Panc1 (cell line): ENCODE measurements at regions not wholly inside any gene's neighbourhood (a gene's known extent, or its start where the extent isn't known, plus 50 kb on each side); places are given as distances from the start of the nearest gene placed in this dataset.

Source experiments
- ATAC-seq: fragments of 200-7000 bp; cut with Tn5 transposase; 2 replicates; pipeline ENCODE4 v1.9.1; 2020; ENCODE audit warnings: mild to moderate bottlenecking, moderate library complexity
- BruUV-seq: library from RNA; stranded (reverse); fragments of 400-500 nt; replicated peaks from 2 replicates; lab custom pipeline; 2021; lab: Mats Ljungman, UMichigan
- CTCF ChIA-PET: fragments of 300-600 bp; sonication (Branson Sonifier 250); formaldehyde crosslinking; loops from one replicate; lab custom pipeline; 2022; ENCODE audit warnings: antibody characterized with exemption; lab: Charles Lee
- POLR2A ChIA-PET: fragments of 300-600 bp; sonication (Branson Sonifier 250); formaldehyde crosslinking; loops from one replicate; lab custom pipeline; 2022; ENCODE audit warnings: antibody characterized with exemption; lab: Charles Lee
- DNase-seq: peaks from one replicate; pipeline ENCODE4 v3.0.0-alpha.2; 2010; ENCODE audit warnings: low read depth, low spot score
- H3K27ac ChIP-seq: 2 replicates; pipeline ENCODE4 v1.5.1; 2011; ENCODE audit warnings: mild to moderate bottlenecking, low read length, inconsistent platforms
- H3K27me3 ChIP-seq: fragments of 200-500 bp; sonication (Bioruptor generic); 2 replicates; pipeline ENCODE4 v1.6.0; 2014; ENCODE audit warnings: low read length, inconsistent platforms; ENCODE audit not compliant: control insufficient read depth, insufficient read depth
- H3K36me3 ChIP-seq: fragments of 200-500 bp; sonication (Bioruptor generic); 2 replicates; pipeline ENCODE4 v1.5.1; 2014; ENCODE audit warnings: inconsistent platforms, mild to moderate bottlenecking, low read length, moderate library complexity; ENCODE audit not compliant: control insufficient read depth, insufficient read depth
- H3K4me1 ChIP-seq: 2 replicates; pipeline ENCODE4 v1.5.1; 2011; ENCODE audit warnings: inconsistent platforms, mild to moderate bottlenecking, low read length, moderate library complexity; ENCODE audit not compliant: control insufficient read depth, insufficient read depth
- H3K4me3 ChIP-seq, 2 experiments: 2 replicates each; pipeline ENCODE4 v1.5.1; 2011 to 2012; ENCODE audit warnings: low read depth in 2 of 2, low read length in 2 of 2, mild to moderate bottlenecking in 2 of 2, inconsistent platforms in 1 of 2, moderate library complexity in 1 of 2
- H3K9me3 ChIP-seq: fragments of 200-500 bp; sonication (Bioruptor generic); 2 replicates; pipeline ENCODE4 v1.5.1; 2014; ENCODE audit warnings: low read depth, mild to moderate bottlenecking, inconsistent platforms, low read length, moderate library complexity; ENCODE audit not compliant: control insufficient read depth, insufficient read depth
- POLR2AphosphoS5 ChIP-seq: IDR thresholded peaks from 2 replicates; pipeline ENCODE4 v1.6.1; 2012; ENCODE audit warnings: mild to moderate bottlenecking, low read depth, low read length, moderate library complexity
- SIN3A ChIP-seq: IDR thresholded peaks from 2 replicates; pipeline ENCODE4 v1.6.1; 2012; ENCODE audit warnings: low read depth, mild to moderate bottlenecking, low read length, moderate library complexity, borderline replicate concordance; ENCODE audit not compliant: insufficient read depth
- TCF7L2 ChIP-seq: IDR thresholded peaks from 2 replicates; pipeline ENCODE4 v1.6.1; 2011; ENCODE audit warnings: mild to moderate bottlenecking, low read depth, low read length, inconsistent platforms
- in situ Hi-C: cut with HindIII; loops from 2 replicates; pipeline ENCODE4 v1.10.0; 2016; ENCODE audit warnings: low sequenced_read_pairs, low pct_unique_long_range_greater_than_20kb
- intact Hi-C: fragments of 100-400 bp; cut with micrococcal nuclease; formaldehyde crosslinking; loops from one replicate; pipeline ENCODE4 v1.10.0; 2022; ENCODE audit not compliant: unreplicated experiment
- TF ChIP-seq, protein P1 (sequence below), 2 experiments: IDR thresholded peaks; 2 replicates each; pipeline ENCODE4 v1.6.1; 2011 to 2012; ENCODE audit warnings: low read depth in 2 of 2, control low read depth in 1 of 2, low read length in 1 of 2, mild to moderate bottlenecking in 1 of 2, moderate library complexity in 1 of 2; ENCODE audit not compliant: insufficient read depth in 1 of 2
- TF ChIP-seq, protein P2 (sequence below): fragments of 450-650 bp; IDR thresholded peaks from 2 replicates; pipeline ENCODE4 v1.5.1; 2017; ENCODE audit warnings: mild to moderate bottlenecking

DNA sequence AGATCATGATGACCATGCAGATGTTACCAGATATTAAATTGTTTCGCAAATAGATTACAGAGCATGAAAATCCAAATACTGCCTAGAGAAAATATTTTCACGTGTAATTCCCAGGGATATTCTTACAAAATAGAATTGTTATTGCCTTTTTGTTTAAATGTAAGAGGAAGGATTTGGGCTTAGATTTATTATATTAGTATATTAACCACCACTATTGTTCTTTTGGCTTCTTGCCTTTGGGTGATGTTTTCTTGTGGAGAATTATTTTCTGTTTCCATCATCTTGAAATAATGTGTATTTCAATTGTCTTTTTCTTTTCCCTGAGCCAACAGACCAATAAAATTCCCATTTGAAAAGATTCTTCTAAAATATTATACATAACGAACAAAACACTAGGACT, 109.7 kb upstream of the NUDT7 start:
- ChIA-PET POLR2A (no interaction called here), CTCF (no interaction called here)
- intact Hi-C loops (no loop called here), in situ Hi-C loops (no loop called here)
- Histone ChIP-seq H3K4me1 (no peaks in the 10 kb centered on the region), H3K27ac (no peak overlapping the region), H3K27me3 (no peaks in the 10 kb centered on the region), H3K9me3 (no peaks in the 10 kb centered on the region), H3K4me3 (no peak overlapping the region), H3K36me3 (no peaks in the 10 kb centered on the region)
- TF ChIP-seq TCF7L2 (no peak), POLR2AphosphoS5 (no peak), SIN3A (no peak)
- TF ChIP-seq, protein P1, sequence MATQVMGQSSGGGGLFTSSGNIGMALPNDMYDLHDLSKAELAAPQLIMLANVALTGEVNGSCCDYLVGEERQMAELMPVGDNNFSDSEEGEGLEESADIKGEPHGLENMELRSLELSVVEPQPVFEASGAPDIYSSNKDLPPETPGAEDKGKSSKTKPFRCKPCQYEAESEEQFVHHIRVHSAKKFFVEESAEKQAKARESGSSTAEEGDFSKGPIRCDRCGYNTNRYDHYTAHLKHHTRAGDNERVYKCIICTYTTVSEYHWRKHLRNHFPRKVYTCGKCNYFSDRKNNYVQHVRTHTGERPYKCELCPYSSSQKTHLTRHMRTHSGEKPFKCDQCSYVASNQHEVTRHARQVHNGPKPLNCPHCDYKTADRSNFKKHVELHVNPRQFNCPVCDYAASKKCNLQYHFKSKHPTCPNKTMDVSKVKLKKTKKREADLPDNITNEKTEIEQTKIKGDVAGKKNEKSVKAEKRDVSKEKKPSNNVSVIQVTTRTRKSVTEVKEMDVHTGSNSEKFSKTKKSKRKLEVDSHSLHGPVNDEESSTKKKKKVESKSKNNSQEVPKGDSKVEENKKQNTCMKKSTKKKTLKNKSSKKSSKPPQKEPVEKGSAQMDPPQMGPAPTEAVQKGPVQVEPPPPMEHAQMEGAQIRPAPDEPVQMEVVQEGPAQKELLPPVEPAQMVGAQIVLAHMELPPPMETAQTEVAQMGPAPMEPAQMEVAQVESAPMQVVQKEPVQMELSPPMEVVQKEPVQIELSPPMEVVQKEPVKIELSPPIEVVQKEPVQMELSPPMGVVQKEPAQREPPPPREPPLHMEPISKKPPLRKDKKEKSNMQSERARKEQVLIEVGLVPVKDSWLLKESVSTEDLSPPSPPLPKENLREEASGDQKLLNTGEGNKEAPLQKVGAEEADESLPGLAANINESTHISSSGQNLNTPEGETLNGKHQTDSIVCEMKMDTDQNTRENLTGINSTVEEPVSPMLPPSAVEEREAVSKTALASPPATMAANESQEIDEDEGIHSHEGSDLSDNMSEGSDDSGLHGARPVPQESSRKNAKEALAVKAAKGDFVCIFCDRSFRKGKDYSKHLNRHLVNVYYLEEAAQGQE (IDR thresholded peaks at IDR 0.05; ENCODE audit: insufficient read depth in 1 of 2, low read depth in 2 of 2, low read length in 1 of 2) = no peak
- TF ChIP-seq, protein P2, sequence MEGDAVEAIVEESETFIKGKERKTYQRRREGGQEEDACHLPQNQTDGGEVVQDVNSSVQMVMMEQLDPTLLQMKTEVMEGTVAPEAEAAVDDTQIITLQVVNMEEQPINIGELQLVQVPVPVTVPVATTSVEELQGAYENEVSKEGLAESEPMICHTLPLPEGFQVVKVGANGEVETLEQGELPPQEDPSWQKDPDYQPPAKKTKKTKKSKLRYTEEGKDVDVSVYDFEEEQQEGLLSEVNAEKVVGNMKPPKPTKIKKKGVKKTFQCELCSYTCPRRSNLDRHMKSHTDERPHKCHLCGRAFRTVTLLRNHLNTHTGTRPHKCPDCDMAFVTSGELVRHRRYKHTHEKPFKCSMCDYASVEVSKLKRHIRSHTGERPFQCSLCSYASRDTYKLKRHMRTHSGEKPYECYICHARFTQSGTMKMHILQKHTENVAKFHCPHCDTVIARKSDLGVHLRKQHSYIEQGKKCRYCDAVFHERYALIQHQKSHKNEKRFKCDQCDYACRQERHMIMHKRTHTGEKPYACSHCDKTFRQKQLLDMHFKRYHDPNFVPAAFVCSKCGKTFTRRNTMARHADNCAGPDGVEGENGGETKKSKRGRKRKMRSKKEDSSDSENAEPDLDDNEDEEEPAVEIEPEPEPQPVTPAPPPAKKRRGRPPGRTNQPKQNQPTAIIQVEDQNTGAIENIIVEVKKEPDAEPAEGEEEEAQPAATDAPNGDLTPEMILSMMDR = no peak
- no peak for ATAC-seq
- BruUV-seq = no TSS peak
- no peak for DNase-seq

DNA sequence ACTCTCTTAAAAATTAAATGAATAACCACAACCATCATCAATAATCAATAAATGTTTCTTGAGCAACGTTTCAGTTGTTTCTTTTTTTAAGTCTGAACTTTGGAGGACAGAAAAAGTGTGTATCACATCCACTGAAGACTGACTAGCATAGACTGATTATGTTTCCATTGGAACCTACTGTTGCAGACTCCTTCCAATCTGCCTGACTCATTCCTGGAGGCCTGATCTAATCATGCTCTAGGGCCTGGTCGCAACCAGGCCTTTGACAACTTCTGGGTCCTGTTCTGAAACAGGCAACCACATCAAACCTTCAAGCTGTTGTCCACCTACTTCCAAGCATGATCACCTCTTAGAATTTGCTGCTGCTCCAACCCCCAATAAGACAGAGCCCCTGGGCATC, 109.2 kb upstream of the NUDT7 start:
- Histone ChIP-seq H3K27me3 (no peaks in the 10 kb centered on the region), H3K27ac (no peak overlapping the region), H3K4me3 (no peak overlapping the region), H3K36me3 (no peaks in the 10 kb centered on the region), H3K9me3 (no peaks in the 10 kb centered on the region), H3K4me1 (no peaks in the 10 kb centered on the region)
- DNase-seq (no peak), ATAC-seq (no peak)
- intact Hi-C loops = no loop called here
- ChIA-PET CTCF (no interaction called here), POLR2A (no interaction called here)
- no TSS peak for BruUV-seq
- in situ Hi-C loops = no loop called here
- TF ChIP-seq, protein P1 (IDR thresholded peaks at IDR 0.05; ENCODE audit: insufficient read depth in 1 of 2, low read depth in 2 of 2, low read length in 1 of 2) = no peak
- TF ChIP-seq TCF7L2 = no peak
- TF ChIP-seq, protein P2 = no peak
- no peak for TF ChIP-seq SIN3A
- no peak for TF ChIP-seq POLR2AphosphoS5
